ENCODE measurements at regions not wholly inside any gene's neighbourhood (a gene's known extent, or its start where the extent isn't known, plus 50 kb on each side); places are given as distances from the start of the nearest gene placed in this dataset.
"Not testable (repeated sequence)": the region's sequence is repeated elsewhere in the genome, so short reads cannot be mapped to it uniquely, and the experiment has no call there.

- DNase-seq, result no peak
These were observed 453.9 kb downstream of the GPAT3 start for GRCh38 chr4:83989835-83990234.

- DNase-seq, result no peak
These were observed 445.2 kb downstream of the GPAT3 start for GRCh38 chr4:83981156-83981555.

GRCh38 chr4:83979773-83980172 is 443.9 kb downstream of the GPAT3 start:
- DNase-seq, result no peak

- no peak for DNase-seq
These were observed 438.3 kb downstream of the GPAT3 start for GRCh38 chr4:83974111-83974780.

GRCh38 chr4:83964996-83965541 is 429.2 kb downstream of the GPAT3 start:
- no peak for DNase-seq

- no peak for DNase-seq
These were observed 426.6 kb downstream of the GPAT3 start for GRCh38 chr4:83962492-83962891.

- no peak for DNase-seq
These were observed 425.7 kb downstream of the GPAT3 start for GRCh38 chr4:83961575-83961974.

- no peak for DNase-seq
These were observed 423.3 kb downstream of the GPAT3 start for GRCh38 chr4:83959160-83959559.

GRCh38 chr4:83947830-83948193 is 411.9 kb downstream of the GPAT3 start:
- DNase-seq, result no peak

GRCh38 chr4:83947125-83947829 is 411.4 kb downstream of the GPAT3 start:
- no peak for DNase-seq

GRCh38 chr4:83943691-83944090 is 407.8 kb downstream of the GPAT3 start:
- DNase-seq, result not testable (repeated sequence)

GRCh38 chr4:83932750-83933391 is 397.0 kb downstream of the GPAT3 start:
- DNase-seq, result no peak

- no peak for DNase-seq
These were observed 395.9 kb downstream of the GPAT3 start for GRCh38 chr4:83931659-83932438.

- no peak for DNase-seq
These were observed 393.6 kb downstream of the GPAT3 start for GRCh38 chr4:83929550-83929949.

GRCh38 chr4:83926950-83927349 is 391.0 kb downstream of the GPAT3 start:
- no peak for DNase-seq

GRCh38 chr4:83923341-83923740 is 387.4 kb downstream of the GPAT3 start:
- DNase-seq, result no peak

- no peak for DNase-seq
These were observed 386.5 kb downstream of the GPAT3 start for GRCh38 chr4:83922402-83922801.

- no peak for DNase-seq
These were observed 385.2 kb downstream of the GPAT3 start for GRCh38 chr4:83921124-83921523.

GRCh38 chr4:83920375-83920774 is 384.5 kb downstream of the GPAT3 start:
- no peak for DNase-seq

GRCh38 chr4:83917572-83917971 is 381.7 kb downstream of the GPAT3 start:
- DNase-seq, result no peak

- DNase-seq, result no peak
These were observed 374.8 kb downstream of the GPAT3 start for GRCh38 chr4:83910693-83911092.

- DNase-seq, result no peak
These were observed 370.7 kb downstream of the GPAT3 start for GRCh38 chr4:83906561-83906960.

- no peak for DNase-seq
These were observed 370.0 kb downstream of the GPAT3 start for GRCh38 chr4:83905952-83906351.
